Activated CD4-positive, alpha-beta memory T cell treated with anti-CD3 and anti-CD28 coated beads for 36 hours (primary cell): ENCODE measurements at regions not wholly inside any gene's neighbourhood (a gene's known extent, or its start where the extent isn't known, plus 50 kb on each side); places are given as distances from the start of the nearest gene placed in this dataset.
"Not testable (repeated sequence)": the region's sequence is repeated elsewhere in the genome, so short reads cannot be mapped to it uniquely, and the experiment has no call there.

ENCODE experiments used
- CTCF ChIA-PET: fragments of 350-600 bp; sonication (Branson Sonifier 250); formaldehyde crosslinking; loops from one replicate; lab custom pipeline; 2021; ENCODE audit warnings: antibody characterized with exemption, inconsistent platforms; lab: Charles Lee
- POLR2A ChIA-PET: fragments of 350-600 bp; sonication (Branson Sonifier 250); formaldehyde crosslinking; loops from one replicate; lab custom pipeline; 2021; ENCODE audit warnings: antibody characterized with exemption; lab: Charles Lee
- DNase-seq: peaks from one replicate; pipeline ENCODE4 v3.0.0-alpha.2; 2020
- H3K27ac Mint-ChIP-seq: one replicate; pipeline ENCODE4 v1.8.0; 2021; ENCODE audit warnings: mixed read lengths
- H3K27me3 Mint-ChIP-seq: one replicate; pipeline ENCODE4 v1.8.0; 2021; ENCODE audit warnings: mixed read lengths
- H3K36me3 Mint-ChIP-seq: one replicate; pipeline ENCODE4 v1.8.0; 2021; ENCODE audit warnings: mixed read lengths
- H3K4me1 Mint-ChIP-seq: one replicate; pipeline ENCODE4 v1.8.0; 2021; ENCODE audit warnings: low read depth, mixed read lengths
- H3K4me3 Mint-ChIP-seq: one replicate; pipeline ENCODE4 v1.8.0; 2021; ENCODE audit warnings: mild to moderate bottlenecking, mixed read lengths
- H3K9me3 Mint-ChIP-seq: one replicate; pipeline ENCODE4 v1.8.0; 2021; ENCODE audit warnings: mixed read lengths
- intact Hi-C: fragments of 100-400 bp; cut with micrococcal nuclease; formaldehyde crosslinking; loops from one replicate; pipeline ENCODE4 v1.15.1; 2023

DNA sequence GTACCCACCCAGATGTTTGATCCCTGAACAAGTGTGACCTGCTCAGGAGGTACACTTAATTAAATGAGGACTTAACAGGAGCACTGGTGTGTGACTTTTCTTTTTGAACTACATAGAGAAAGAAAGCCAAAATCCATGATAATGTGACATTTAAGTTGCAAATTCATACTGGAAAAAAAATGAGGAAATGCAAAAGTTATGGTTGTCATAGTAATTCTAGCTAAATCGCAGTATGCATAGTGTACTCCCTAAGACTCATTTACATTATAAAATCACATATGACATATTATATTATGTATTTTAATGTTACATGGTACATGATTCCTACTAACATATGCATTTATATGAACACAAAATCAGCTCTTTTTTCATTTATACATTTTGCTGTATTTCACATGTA, 92.0 kb upstream of the PCSK5 start:
- CTCF ChIA-PET, result no interaction called here
- Mint-ChIP-seq H3K4me3 (no peak overlapping the region), H3K36me3 (no peaks in the 10 kb centered on the region), H3K27ac (no peak overlapping the region), H3K9me3 (no peaks in the 10 kb centered on the region), H3K27me3 (peaks cover 2% of the 10 kb centered on the region), H3K4me1 (no peaks in the 10 kb centered on the region)
- POLR2A ChIA-PET, result interaction anchor here (0.7 kb wide), 1 partner anchor 1455 kb away, joined by 3 read pairs; no protein-coding TSS in a partner anchor
- intact Hi-C loops, result no loop called here
- DNase-seq, result no peak

GRCh38 chr9:75803130-75803529, 87.3 kb upstream of the PCSK5 start:
- no peaks in the 10 kb centered on the region for H3K9me3 Mint-ChIP-seq
- CTCF ChIA-PET, result no interaction called here
- peaks cover 2% of the 10 kb centered on the region for H3K27me3 Mint-ChIP-seq
- no peaks in the 10 kb centered on the region for H3K4me1 Mint-ChIP-seq
- no peak overlapping the region for H3K4me3 Mint-ChIP-seq
- POLR2A ChIA-PET, result no interaction called here
- H3K27ac Mint-ChIP-seq, result no peak overlapping the region
- no peak for DNase-seq
- intact Hi-C loops, result no loop called here
- H3K36me3 Mint-ChIP-seq, result no peaks in the 10 kb centered on the region

- POLR2A ChIA-PET, result no interaction called here
- H3K4me3 Mint-ChIP-seq, result no peak overlapping the region
- H3K9me3 Mint-ChIP-seq, result peaks cover 20% of the 10 kb centered on the region
- CTCF ChIA-PET, result interaction anchor here (0.6 kb wide), 1 partner anchor 1109 kb away, joined by 3 read pairs; no protein-coding TSS in a partner anchor
- H3K4me1 Mint-ChIP-seq, result no peaks in the 10 kb centered on the region
- intact Hi-C loops, result no loop called here
- no peak overlapping the region for H3K27ac Mint-ChIP-seq
- H3K36me3 Mint-ChIP-seq, result no peaks in the 10 kb centered on the region
- no peaks in the 10 kb centered on the region for H3K27me3 Mint-ChIP-seq
- DNase-seq, result no peak
Measured at GRCh38 chr9:75810063-75810462, 80.4 kb upstream of the PCSK5 start.

DNA sequence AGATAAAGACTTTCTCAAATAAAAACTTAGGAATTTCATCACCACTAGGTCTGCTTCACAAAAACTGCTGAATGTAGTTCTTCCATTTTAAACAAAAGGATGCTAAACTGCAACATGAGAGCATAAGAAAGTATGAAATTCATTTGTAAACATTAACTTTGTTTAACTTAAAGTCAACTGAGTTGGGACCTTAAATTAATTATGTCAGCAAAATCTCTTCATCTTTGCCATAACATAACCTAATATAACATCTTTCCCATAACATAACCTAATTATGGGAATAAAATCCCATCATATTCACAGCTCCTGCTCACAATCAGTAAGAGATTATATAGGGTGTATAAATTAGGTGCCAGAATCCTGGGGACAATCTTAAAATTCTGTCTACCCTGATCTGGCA, 78.8 kb upstream of the PCSK5 start:
- no peak for DNase-seq
- POLR2A ChIA-PET, result no interaction called here
- Mint-ChIP-seq H3K4me1 (no peaks in the 10 kb centered on the region), H3K4me3 (no peak overlapping the region), H3K9me3 (peaks cover 21% of the 10 kb centered on the region), H3K27ac (no peak overlapping the region), H3K27me3 (no peaks in the 10 kb centered on the region), H3K36me3 (no peaks in the 10 kb centered on the region)
- intact Hi-C loops, result no loop called here
- CTCF ChIA-PET, result no interaction called here

GRCh38 chr9:75812141-75812540, 78.3 kb upstream of the PCSK5 start:
- Mint-ChIP-seq H3K9me3 (peaks cover 23% of the 10 kb centered on the region), H3K4me3 (no peak overlapping the region), H3K27me3 (no peaks in the 10 kb centered on the region), H3K4me1 (no peaks in the 10 kb centered on the region), H3K36me3 (no peaks in the 10 kb centered on the region), H3K27ac (no peak overlapping the region)
- intact Hi-C loops, result no loop called here
- ChIA-PET CTCF (no interaction called here), POLR2A (no interaction called here)
- no peak for DNase-seq

GRCh38 chr9:75814667-75815066, 75.8 kb upstream of the PCSK5 start:
- H3K36me3 Mint-ChIP-seq, result no peaks in the 10 kb centered on the region
- H3K27ac Mint-ChIP-seq, result no peak overlapping the region
- DNase-seq, result no peak
- intact Hi-C loops, result no loop called here
- no peaks in the 10 kb centered on the region for H3K4me1 Mint-ChIP-seq
- H3K4me3 Mint-ChIP-seq, result no peak overlapping the region
- POLR2A ChIA-PET, result no interaction called here
- CTCF ChIA-PET, result no interaction called here
- H3K9me3 Mint-ChIP-seq, result peaks cover 23% of the 10 kb centered on the region
- H3K27me3 Mint-ChIP-seq, result no peaks in the 10 kb centered on the region

- POLR2A ChIA-PET, DNase-seq, intact Hi-C loops, H3K36me3 Mint-ChIP-seq, H3K9me3 Mint-ChIP-seq, H3K27ac Mint-ChIP-seq, H3K4me3 Mint-ChIP-seq, CTCF ChIA-PET, H3K4me1 Mint-ChIP-seq, H3K27me3 Mint-ChIP-seq: not testable (repeated sequence)
Measured at GRCh38 chr9:75820471-75821115, 69.9 kb upstream of the PCSK5 start.

- no peak for DNase-seq
- Mint-ChIP-seq H3K27ac (no peak overlapping the region), H3K4me3 (no peak overlapping the region), H3K4me1 (no peaks in the 10 kb centered on the region), H3K36me3 (no peaks in the 10 kb centered on the region), H3K27me3 (peaks cover 9% of the 10 kb centered on the region), H3K9me3 (no peaks in the 10 kb centered on the region)
- intact Hi-C loops, result no loop called here
- ChIA-PET POLR2A (no interaction called here), CTCF (no interaction called here)
Measured at GRCh38 chr9:75823151-75823550, 67.3 kb upstream of the PCSK5 start.

DNA sequence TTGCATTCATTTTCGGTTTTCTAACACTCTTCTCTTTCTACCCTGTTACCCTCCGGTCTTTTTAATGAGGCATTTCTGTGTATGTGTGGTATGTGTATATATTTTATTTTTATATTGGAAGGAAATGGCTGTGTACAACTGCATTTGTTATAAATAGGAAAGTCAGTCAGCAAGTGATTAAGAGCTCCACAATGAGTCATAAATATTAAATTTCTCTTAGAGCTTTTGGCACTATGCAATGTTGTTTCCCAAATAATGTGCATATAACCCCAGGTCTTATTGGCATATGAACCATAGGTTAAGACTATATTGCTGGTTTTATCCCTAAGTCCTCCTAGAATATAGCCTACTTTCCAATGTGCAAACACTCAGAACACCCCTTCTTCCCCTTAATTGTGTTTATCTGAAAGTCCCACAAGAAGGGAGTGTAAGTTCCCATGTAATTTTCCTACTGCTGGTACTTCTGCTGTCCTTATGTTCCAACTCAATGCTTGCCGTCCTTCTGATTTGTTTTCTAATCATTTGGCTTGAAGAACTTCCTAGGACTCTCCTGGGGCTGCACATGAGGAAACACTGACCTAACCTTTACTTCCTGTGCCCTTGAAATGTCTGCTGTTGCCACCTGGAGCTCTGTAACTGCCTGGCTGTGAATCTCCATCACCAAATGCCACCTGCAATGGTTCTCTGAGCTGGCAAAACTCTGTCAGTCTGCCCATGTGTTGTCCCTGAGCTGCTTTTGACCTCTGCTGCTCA, 65.5 kb upstream of the PCSK5 start:
- no peak overlapping the region for H3K27ac Mint-ChIP-seq
- no peaks in the 10 kb centered on the region for H3K9me3 Mint-ChIP-seq
- no peaks in the 10 kb centered on the region for H3K36me3 Mint-ChIP-seq
- intact Hi-C loops, result no loop called here
- POLR2A ChIA-PET, result no interaction called here
- CTCF ChIA-PET, result no interaction called here
- DNase-seq, result no peak
- peaks cover 9% of the 10 kb centered on the region for H3K27me3 Mint-ChIP-seq
- H3K4me3 Mint-ChIP-seq, result no peak overlapping the region
- no peaks in the 10 kb centered on the region for H3K4me1 Mint-ChIP-seq

GRCh38 chr9:75826314-75826713, 64.2 kb upstream of the PCSK5 start:
- intact Hi-C loops, result no loop called here
- no peaks in the 10 kb centered on the region for H3K9me3 Mint-ChIP-seq
- no peak overlapping the region for H3K27ac Mint-ChIP-seq
- ChIA-PET POLR2A (no interaction called here), CTCF (no interaction called here)
- H3K27me3 Mint-ChIP-seq, result peaks cover 10% of the 10 kb centered on the region
- no peak for DNase-seq
- H3K4me3 Mint-ChIP-seq, result no peak overlapping the region
- H3K36me3 Mint-ChIP-seq, result no peaks in the 10 kb centered on the region
- H3K4me1 Mint-ChIP-seq, result no peaks in the 10 kb centered on the region

- no peak overlapping the region for H3K27ac Mint-ChIP-seq
- H3K9me3 Mint-ChIP-seq, result no peaks in the 10 kb centered on the region
- CTCF ChIA-PET, result no interaction called here
- POLR2A ChIA-PET, result no interaction called here
- no peak overlapping the region for H3K4me3 Mint-ChIP-seq
- H3K27me3 Mint-ChIP-seq, result peaks cover 5% of the 10 kb centered on the region
- H3K36me3 Mint-ChIP-seq, result no peaks in the 10 kb centered on the region
- no peaks in the 10 kb centered on the region for H3K4me1 Mint-ChIP-seq
- intact Hi-C loops, result no loop called here
- no peak for DNase-seq
Measured at GRCh38 chr9:75830303-75830702, 60.2 kb upstream of the PCSK5 start.

DNA sequence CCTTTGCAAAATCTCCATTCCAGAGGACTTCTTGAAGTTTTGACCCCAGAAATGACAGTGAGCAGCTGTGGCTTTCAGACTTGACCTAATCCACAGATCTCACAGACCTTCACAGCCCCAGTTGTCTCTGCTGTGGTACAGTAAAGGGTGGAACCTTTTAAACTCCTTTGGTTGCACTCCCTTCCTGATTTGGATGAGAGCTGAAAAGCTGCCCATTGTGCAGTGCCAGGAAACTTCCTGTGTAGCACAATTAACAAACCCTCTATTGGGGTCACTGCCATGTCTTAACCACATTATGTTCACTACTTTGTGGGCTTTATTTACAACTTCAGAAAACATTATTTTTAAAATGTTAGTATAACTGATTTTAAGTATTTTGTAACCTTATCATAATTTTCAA, 56.7 kb upstream of the PCSK5 start:
- DNase-seq, result no peak
- POLR2A ChIA-PET, result no interaction called here

GRCh38 chr9:75834878-75835277, 55.6 kb upstream of the PCSK5 start:
- Mint-ChIP-seq H3K9me3 (no peaks in the 10 kb centered on the region), H3K36me3 (no peaks in the 10 kb centered on the region), H3K27me3 (peaks cover 2% of the 10 kb centered on the region), H3K27ac (no peak overlapping the region), H3K4me1 (no peaks in the 10 kb centered on the region), H3K4me3 (no peak overlapping the region)
- DNase-seq, result no peak
- intact Hi-C loops, result no loop called here
- CTCF ChIA-PET, result no interaction called here
- POLR2A ChIA-PET, result no interaction called here

More for the DNA sequence above, 56.7 kb upstream of the PCSK5 start:
- no peaks in the 10 kb centered on the region for H3K9me3 Mint-ChIP-seq
- H3K4me1 Mint-ChIP-seq, result no peaks in the 10 kb centered on the region
- CTCF ChIA-PET, result no interaction called here
- intact Hi-C loops, result no loop called here
- H3K27ac Mint-ChIP-seq, result no peak overlapping the region
- H3K36me3 Mint-ChIP-seq, result no peaks in the 10 kb centered on the region
- peaks cover 2% of the 10 kb centered on the region for H3K27me3 Mint-ChIP-seq
- no peak overlapping the region for H3K4me3 Mint-ChIP-seq
